ENCODE measurements at regions not wholly inside any gene's neighbourhood (a gene's known extent, or its start where the extent isn't known, plus 50 kb on each side); places are given as distances from the start of the nearest gene placed in this dataset.

DNA sequence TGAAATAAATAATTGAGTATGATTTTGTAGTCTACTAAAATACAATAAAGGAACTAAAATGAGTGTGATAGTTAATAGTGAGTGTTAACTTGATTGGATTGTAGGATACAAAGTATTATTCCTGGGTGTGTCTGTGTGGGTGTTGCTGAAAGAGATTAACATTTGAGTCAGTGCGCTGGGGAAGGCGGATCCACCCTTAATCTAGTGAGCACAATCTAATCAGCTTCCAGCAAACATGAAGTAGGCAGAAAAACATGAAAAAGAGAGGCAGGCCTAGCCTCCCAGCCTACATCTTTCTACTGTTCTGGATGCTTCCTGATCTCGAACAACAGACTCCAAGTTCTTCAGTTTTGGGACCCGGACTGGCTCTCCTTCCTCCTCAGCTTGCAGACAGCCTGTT is 1716.6 kb downstream of the MRPL39 start:
- no peak overlapping the region for H4K8ac ChIP-seq (ENCODE audit: low read depth in 2 of 2, low read length in 2 of 2)
- H4K91ac ChIP-seq (ENCODE audit: insufficient read depth, low read depth, low read length): no peak overlapping the region
- dilution Hi-C loops (cut with HindIII; ENCODE audit: low sequenced_read_pairs, unreplicated experiment) (no loop called here), intact Hi-C loops (cut with micrococcal nuclease) (no loop called here), in situ Hi-C loops (cut with MboI; ENCODE audit: low sequenced_read_pairs) (no loop called here)
- H3K18ac ChIP-seq (ENCODE audit: low read depth, low read length): no peak overlapping the region
- no peaks in the 10 kb centered on the region for H3K4me1 ChIP-seq (ENCODE audit: control insufficient read depth, insufficient read depth, low read length)
- H2BK20ac ChIP-seq (ENCODE audit: low read depth, low read length): no peak overlapping the region
- H4K5ac ChIP-seq (ENCODE audit: low read depth, low read length): no peak overlapping the region
- no peak overlapping the region for H2BK15ac ChIP-seq (ENCODE audit: low read depth, low read length)
- H3K36me3 ChIP-seq (ENCODE audit: control insufficient read depth, insufficient read depth, low read length): no peaks in the 10 kb centered on the region
- H3K9ac ChIP-seq (ENCODE audit: low read depth, low read length): no peak overlapping the region
- no peak overlapping the region for H3K56ac ChIP-seq (ENCODE audit: extremely low read depth, insufficient read depth, low read length)
- no CpG with 5 or more reads among the region's 4 CpGs for WGBS, 2 experiments (ENCODE audit: extremely low coverage in 2 of 2, insufficient read length in 1 of 2)
- H2AK9ac ChIP-seq (replicated peaks; ENCODE audit: low read depth, low read length, poor library complexity): no peak overlapping the region
- BruUV-seq (replicated peaks): no TSS peak
- no peaks in the 10 kb centered on the region for H3K27me3 ChIP-seq (ENCODE audit: control insufficient read depth, insufficient read depth, low read length)
- no peak overlapping the region for H2BK5ac ChIP-seq (ENCODE audit: low read depth, low read length, poor library complexity, severe bottlenecking)
- H3K9me1 ChIP-seq (ENCODE audit: insufficient read depth, low read length): no peaks in the 10 kb centered on the region
- no peak overlapping the region for H3K4ac ChIP-seq (ENCODE audit: low read depth, low read length)
- POLR2A ChIA-PET (ENCODE audit: unreplicated experiment): no interaction called here
- no peaks in the 10 kb centered on the region for H4K20me1 ChIP-seq (ENCODE audit: insufficient read depth, low read length)
- no peaks in the 10 kb centered on the region for H3K79me1 ChIP-seq (ENCODE audit: low read depth in 1 of 2, low read length in 2 of 2)
- no peak overlapping the region for H3K27ac ChIP-seq (ENCODE audit: insufficient read depth, low read length)
- ATAC-seq (ENCODE audit: low read depth) (no peak), DNase-seq (no peak)
- no peak overlapping the region for H3K4me2 ChIP-seq (ENCODE audit: low read depth, low read length)
- no peak overlapping the region for H3K4me3 ChIP-seq (ENCODE audit: insufficient read depth, low read depth, low read length)
- no peak overlapping the region for H3K23ac ChIP-seq (ENCODE audit: low read depth, low read length)
- TF ChIP-seq CEBPB (IDR thresholded peaks at IDR 0.05; ENCODE audit: low read depth, low read length): no peak
- no peak for TF ChIP-seq RCOR1 (IDR thresholded peaks at IDR 0.05; ENCODE audit: insufficient replicate concordance, low read length)
- TF ChIP-seq MAZ (IDR thresholded peaks at IDR 0.05; ENCODE audit: borderline replicate concordance, low read depth, low read length): no peak
- TF ChIP-seq RFX5 (IDR thresholded peaks at IDR 0.05; ENCODE audit: low read depth, low read length): no peak
- TF ChIP-seq BHLHE40 (IDR thresholded peaks at IDR 0.05; ENCODE audit: low read depth, low read length): no peak
- no peak for TF ChIP-seq FOS (IDR thresholded peaks at IDR 0.05; ENCODE audit: low read depth, low read length)
- no peak for TF ChIP-seq SMC3 (IDR thresholded peaks at IDR 0.05; ENCODE audit: low read depth, low read length)
- TF ChIP-seq, protein P1, sequence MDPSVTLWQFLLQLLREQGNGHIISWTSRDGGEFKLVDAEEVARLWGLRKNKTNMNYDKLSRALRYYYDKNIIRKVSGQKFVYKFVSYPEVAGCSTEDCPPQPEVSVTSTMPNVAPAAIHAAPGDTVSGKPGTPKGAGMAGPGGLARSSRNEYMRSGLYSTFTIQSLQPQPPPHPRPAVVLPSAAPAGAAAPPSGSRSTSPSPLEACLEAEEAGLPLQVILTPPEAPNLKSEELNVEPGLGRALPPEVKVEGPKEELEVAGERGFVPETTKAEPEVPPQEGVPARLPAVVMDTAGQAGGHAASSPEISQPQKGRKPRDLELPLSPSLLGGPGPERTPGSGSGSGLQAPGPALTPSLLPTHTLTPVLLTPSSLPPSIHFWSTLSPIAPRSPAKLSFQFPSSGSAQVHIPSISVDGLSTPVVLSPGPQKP (IDR thresholded peaks at IDR 0.05; ENCODE audit: borderline replicate concordance, low read depth, low read length): no peak
- TF ChIP-seq, protein P2, sequence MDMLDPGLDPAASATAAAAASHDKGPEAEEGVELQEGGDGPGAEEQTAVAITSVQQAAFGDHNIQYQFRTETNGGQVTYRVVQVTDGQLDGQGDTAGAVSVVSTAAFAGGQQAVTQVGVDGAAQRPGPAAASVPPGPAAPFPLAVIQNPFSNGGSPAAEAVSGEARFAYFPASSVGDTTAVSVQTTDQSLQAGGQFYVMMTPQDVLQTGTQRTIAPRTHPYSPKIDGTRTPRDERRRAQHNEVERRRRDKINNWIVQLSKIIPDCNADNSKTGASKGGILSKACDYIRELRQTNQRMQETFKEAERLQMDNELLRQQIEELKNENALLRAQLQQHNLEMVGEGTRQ (IDR thresholded peaks at IDR 0.05; ENCODE audit: low read depth, low read length): no peak
- no peak for TF ChIP-seq MAFK (IDR thresholded peaks at IDR 0.05; ENCODE audit: low read depth, low read length)
- TF ChIP-seq POLR2A (IDR thresholded peaks at IDR 0.05; ENCODE audit: low read depth, low read length): no peak
- TF ChIP-seq, protein P3, sequence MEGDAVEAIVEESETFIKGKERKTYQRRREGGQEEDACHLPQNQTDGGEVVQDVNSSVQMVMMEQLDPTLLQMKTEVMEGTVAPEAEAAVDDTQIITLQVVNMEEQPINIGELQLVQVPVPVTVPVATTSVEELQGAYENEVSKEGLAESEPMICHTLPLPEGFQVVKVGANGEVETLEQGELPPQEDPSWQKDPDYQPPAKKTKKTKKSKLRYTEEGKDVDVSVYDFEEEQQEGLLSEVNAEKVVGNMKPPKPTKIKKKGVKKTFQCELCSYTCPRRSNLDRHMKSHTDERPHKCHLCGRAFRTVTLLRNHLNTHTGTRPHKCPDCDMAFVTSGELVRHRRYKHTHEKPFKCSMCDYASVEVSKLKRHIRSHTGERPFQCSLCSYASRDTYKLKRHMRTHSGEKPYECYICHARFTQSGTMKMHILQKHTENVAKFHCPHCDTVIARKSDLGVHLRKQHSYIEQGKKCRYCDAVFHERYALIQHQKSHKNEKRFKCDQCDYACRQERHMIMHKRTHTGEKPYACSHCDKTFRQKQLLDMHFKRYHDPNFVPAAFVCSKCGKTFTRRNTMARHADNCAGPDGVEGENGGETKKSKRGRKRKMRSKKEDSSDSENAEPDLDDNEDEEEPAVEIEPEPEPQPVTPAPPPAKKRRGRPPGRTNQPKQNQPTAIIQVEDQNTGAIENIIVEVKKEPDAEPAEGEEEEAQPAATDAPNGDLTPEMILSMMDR (conservative IDR thresholded peaks at IDR 0.05; ENCODE audit: low read depth, low read length): no peak
- TF ChIP-seq MXI1 (IDR thresholded peaks at IDR 0.05; ENCODE audit: borderline replicate concordance, low read depth, low read length): no peak
- TF ChIP-seq RAD21 (IDR thresholded peaks at IDR 0.05; ENCODE audit: low read length): no peak
- no peak overlapping the region for H2AK5ac ChIP-seq (ENCODE audit: low read depth, low read length)
- no peak overlapping the region for H2BK120ac ChIP-seq (ENCODE audit: low read depth, low read length)
- no peak overlapping the region for H3K14ac ChIP-seq (replicated peaks; ENCODE audit: low read depth, low read length)
- CTCF ChIA-PET: no interaction called here
- H2AFZ ChIP-seq (replicated peaks; ENCODE audit: low read length, poor library complexity): no peak overlapping the region
- H3K9me3 ChIP-seq (ENCODE audit: control insufficient read depth, insufficient read depth, low read length): 0 out of 2 replicates have a peak, but pooled peaks cover 2% of the 10 kb centered on the region

All from IMR-90 (cell line).